ENCODE measurements at regions not wholly inside any gene's neighbourhood (a gene's known extent, or its start where the extent isn't known, plus 50 kb on each side); places are given as distances from the start of the nearest gene placed in this dataset.

DNA sequence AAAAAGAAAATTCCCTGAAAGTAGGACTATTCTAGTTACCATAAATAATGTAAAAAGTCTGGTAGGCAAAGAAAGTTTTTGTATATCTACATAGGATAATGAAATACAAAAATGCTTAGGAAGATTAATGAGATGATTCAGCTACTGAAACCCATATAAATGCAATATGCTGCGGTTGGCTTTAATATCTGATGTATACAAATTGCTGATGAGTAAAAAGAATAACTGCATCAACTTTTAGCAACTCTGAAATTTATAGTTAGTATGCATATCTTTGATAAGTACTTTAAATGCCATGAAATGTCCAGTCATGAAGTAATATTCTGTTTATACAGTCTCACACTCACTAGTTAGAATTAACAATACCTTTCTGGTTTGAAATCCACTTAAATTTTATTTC lies 404.8 kb downstream of the TLL1 start:
- no peaks in the 10 kb centered on the region for H3K79me1 ChIP-seq (ENCODE audit: low read depth in 1 of 2, low read length in 2 of 2)
- H3K36me3 ChIP-seq (ENCODE audit: control insufficient read depth, insufficient read depth, low read length), result no peaks in the 10 kb centered on the region
- no peak overlapping the region for H2AFZ ChIP-seq (replicated peaks; ENCODE audit: low read length, poor library complexity)
- H4K8ac ChIP-seq (ENCODE audit: low read depth in 2 of 2, low read length in 2 of 2), result no peak overlapping the region
- H3K9ac ChIP-seq (ENCODE audit: low read depth, low read length), result no peak overlapping the region
- POLR2A ChIA-PET (ENCODE audit: unreplicated experiment), result no interaction called here
- no peak overlapping the region for H2BK120ac ChIP-seq (ENCODE audit: low read depth, low read length)
- in situ Hi-C loops (cut with MboI; ENCODE audit: low sequenced_read_pairs), result no loop called here
- no peaks in the 10 kb centered on the region for H3K9me1 ChIP-seq (ENCODE audit: insufficient read depth, low read length)
- no peak overlapping the region for H2BK5ac ChIP-seq (ENCODE audit: low read depth, low read length, poor library complexity, severe bottlenecking)
- CTCF ChIA-PET, result no interaction called here
- no peak overlapping the region for H3K14ac ChIP-seq (replicated peaks; ENCODE audit: low read depth, low read length)
- intact Hi-C loops (cut with micrococcal nuclease), result no loop called here
- no peak overlapping the region for H2BK20ac ChIP-seq (ENCODE audit: low read depth, low read length)
- no peak for DNase-seq
- H3K27me3 ChIP-seq (ENCODE audit: control insufficient read depth, insufficient read depth, low read length), result no peaks in the 10 kb centered on the region
- H2BK15ac ChIP-seq (ENCODE audit: low read depth, low read length), result no peak overlapping the region
- H3K23ac ChIP-seq (ENCODE audit: low read depth, low read length), result no peak overlapping the region
- WGBS, 2 experiments (ENCODE audit: extremely low coverage in 2 of 2, insufficient read length in 1 of 2), result no CpG with 5 or more reads among the region's 1 CpG
- no peak overlapping the region for H3K4me3 ChIP-seq (ENCODE audit: insufficient read depth, low read depth, low read length)
- H3K9me3 ChIP-seq (ENCODE audit: control insufficient read depth, insufficient read depth, low read length), result peaks cover 4% of the 10 kb centered on the region
- TF ChIP-seq CEBPB (IDR thresholded peaks at IDR 0.05; ENCODE audit: low read depth, low read length), result no peak
- no peak for TF ChIP-seq RAD21 (IDR thresholded peaks at IDR 0.05; ENCODE audit: low read length)
- TF ChIP-seq, protein P1, sequence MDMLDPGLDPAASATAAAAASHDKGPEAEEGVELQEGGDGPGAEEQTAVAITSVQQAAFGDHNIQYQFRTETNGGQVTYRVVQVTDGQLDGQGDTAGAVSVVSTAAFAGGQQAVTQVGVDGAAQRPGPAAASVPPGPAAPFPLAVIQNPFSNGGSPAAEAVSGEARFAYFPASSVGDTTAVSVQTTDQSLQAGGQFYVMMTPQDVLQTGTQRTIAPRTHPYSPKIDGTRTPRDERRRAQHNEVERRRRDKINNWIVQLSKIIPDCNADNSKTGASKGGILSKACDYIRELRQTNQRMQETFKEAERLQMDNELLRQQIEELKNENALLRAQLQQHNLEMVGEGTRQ (IDR thresholded peaks at IDR 0.05; ENCODE audit: low read depth, low read length), result no peak
- no peak for TF ChIP-seq RFX5 (IDR thresholded peaks at IDR 0.05; ENCODE audit: low read depth, low read length)
- no peak for TF ChIP-seq MAFK (IDR thresholded peaks at IDR 0.05; ENCODE audit: low read depth, low read length)
- TF ChIP-seq POLR2A (IDR thresholded peaks at IDR 0.05; ENCODE audit: low read depth, low read length), result no peak
- no peak for TF ChIP-seq MAZ (IDR thresholded peaks at IDR 0.05; ENCODE audit: borderline replicate concordance, low read depth, low read length)
- no peak for TF ChIP-seq RCOR1 (IDR thresholded peaks at IDR 0.05; ENCODE audit: insufficient replicate concordance, low read length)
- no peak overlapping the region for H3K18ac ChIP-seq (ENCODE audit: low read depth, low read length)
- H3K4me2 ChIP-seq (ENCODE audit: low read depth, low read length), result no peak overlapping the region
- no peak overlapping the region for H4K91ac ChIP-seq (ENCODE audit: insufficient read depth, low read depth, low read length)
- H4K20me1 ChIP-seq (ENCODE audit: insufficient read depth, low read length), result no peaks in the 10 kb centered on the region
- ATAC-seq (ENCODE audit: low read depth), result no peak
- no TSS peak for BruUV-seq (replicated peaks)
- H2AK9ac ChIP-seq (replicated peaks; ENCODE audit: low read depth, low read length, poor library complexity), result no peak overlapping the region
- no peaks in the 10 kb centered on the region for H3K4me1 ChIP-seq (ENCODE audit: control insufficient read depth, insufficient read depth, low read length)
- H4K5ac ChIP-seq (ENCODE audit: low read depth, low read length), result no peak overlapping the region
- no peak overlapping the region for H3K56ac ChIP-seq (ENCODE audit: extremely low read depth, insufficient read depth, low read length)
- no peak overlapping the region for H3K27ac ChIP-seq (ENCODE audit: insufficient read depth, low read length)
- H2AK5ac ChIP-seq (ENCODE audit: low read depth, low read length), result no peak overlapping the region
- dilution Hi-C loops (cut with HindIII; ENCODE audit: low sequenced_read_pairs, unreplicated experiment), result no loop called here
- H3K4ac ChIP-seq (ENCODE audit: low read depth, low read length), result no peak overlapping the region

Measured in IMR-90 (cell line).